H1 (cell line): ENCODE measurements at regions not wholly inside any gene's neighbourhood (a gene's known extent, or its start where the extent isn't known, plus 50 kb on each side); places are given as distances from the start of the nearest gene placed in this dataset.

Experiments
- CBX5 ChIP-seq: fragments of 300-800, 300-1000 bp; sonication (generic); IDR thresholded peaks from 2 replicates; pipeline ENCODE4 v1.7.1; 2016; ENCODE audit warnings: antibody characterized with exemption, low read length, low read depth
- CEBPB ChIP-seq: IDR thresholded peaks from 2 replicates; pipeline ENCODE4 v1.6.1; 2012; ENCODE audit warnings: low read depth, low read length
- CHD7 ChIP-seq: fragments of 300-600 bp; sonication (generic); IDR thresholded peaks from 2 replicates; pipeline ENCODE4 v1.7.1; 2012; ENCODE audit warnings: low read length, moderate library complexity, mild to moderate bottlenecking, inconsistent platforms; ENCODE audit not compliant: insufficient replicate concordance
- EZH2 ChIP-seq: fragments of 200-600 bp; sonication (generic); IDR thresholded peaks from 2 replicates; pipeline ENCODE4 v1.7.1; 2012; ENCODE audit warnings: low read depth, mild to moderate bottlenecking, moderate library complexity, low read length, inconsistent platforms; ENCODE audit not compliant: severe bottlenecking
- POLR2AphosphoS5 ChIP-seq: IDR thresholded peaks from 2 replicates; pipeline ENCODE4 v1.6.1; 2011; ENCODE audit warnings: low read depth, low read length
- SUZ12 ChIP-seq: fragments of 200-600 bp; sonication (generic); IDR thresholded peaks from 2 replicates; pipeline ENCODE4 v1.6.1; 2012; ENCODE audit warnings: mild to moderate bottlenecking, inconsistent platforms, low read length, moderate library complexity, mixed read lengths

DNA sequence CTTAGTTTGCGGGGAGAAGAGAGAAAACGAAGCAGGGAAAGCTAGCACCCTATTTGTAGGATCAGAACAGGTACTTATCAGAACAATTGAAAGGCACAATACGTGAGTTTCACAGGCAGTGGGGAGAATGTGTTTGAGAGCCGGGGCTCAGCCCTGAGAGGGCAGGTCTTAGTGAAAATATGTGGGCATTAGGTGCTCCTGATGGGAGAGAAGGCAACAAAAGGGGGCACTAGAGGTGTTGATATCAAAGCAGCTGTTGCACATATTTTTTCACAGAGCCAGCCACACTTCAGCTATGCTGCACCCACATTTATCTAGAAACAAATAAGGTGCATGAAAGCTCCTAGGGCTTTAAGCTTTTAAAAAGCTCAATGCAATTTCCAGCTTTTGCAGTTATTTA lies 99.7 kb upstream of the MAN2A1 start (continued):
- TF ChIP-seq EZH2 (no peak), CBX5 (no peak), SUZ12 (no peak), CEBPB (no peak), CHD7 (no peak), POLR2AphosphoS5 (no peak)
